GM12872 (cell line): ENCODE measurements at regions not wholly inside any gene's neighbourhood (a gene's known extent, or its start where the extent isn't known, plus 50 kb on each side); places are given as distances from the start of the nearest gene placed in this dataset.

Experiments used
- TF ChIP-seq, protein P1 (sequence below): IDR thresholded peaks from 3 replicates; pipeline ENCODE4 v1.5.1; 2011; ENCODE audit warnings: low read depth, mild to moderate bottlenecking, low read length, moderate library complexity; ENCODE audit not compliant: insufficient read depth

DNA sequence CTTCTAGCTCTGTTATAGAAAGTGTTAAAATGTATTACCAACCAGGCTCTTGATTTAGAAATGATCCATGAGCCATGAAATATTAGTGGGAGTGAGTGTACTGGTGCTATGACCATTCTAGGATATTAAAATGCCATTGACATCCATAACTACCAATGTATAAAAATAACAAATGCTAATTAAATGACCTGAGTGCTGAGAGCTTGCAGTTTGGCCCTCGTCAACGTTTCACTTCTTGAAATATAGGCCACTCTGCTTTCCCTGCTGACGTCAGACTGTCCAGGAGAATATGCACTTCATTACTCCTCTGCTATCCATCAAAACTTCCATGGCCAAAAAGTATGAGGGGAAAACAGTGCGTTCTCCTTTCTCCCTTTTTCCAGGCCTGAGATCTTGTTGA is 563.1 kb downstream of the METTL15 start:
- TF ChIP-seq, protein P1, sequence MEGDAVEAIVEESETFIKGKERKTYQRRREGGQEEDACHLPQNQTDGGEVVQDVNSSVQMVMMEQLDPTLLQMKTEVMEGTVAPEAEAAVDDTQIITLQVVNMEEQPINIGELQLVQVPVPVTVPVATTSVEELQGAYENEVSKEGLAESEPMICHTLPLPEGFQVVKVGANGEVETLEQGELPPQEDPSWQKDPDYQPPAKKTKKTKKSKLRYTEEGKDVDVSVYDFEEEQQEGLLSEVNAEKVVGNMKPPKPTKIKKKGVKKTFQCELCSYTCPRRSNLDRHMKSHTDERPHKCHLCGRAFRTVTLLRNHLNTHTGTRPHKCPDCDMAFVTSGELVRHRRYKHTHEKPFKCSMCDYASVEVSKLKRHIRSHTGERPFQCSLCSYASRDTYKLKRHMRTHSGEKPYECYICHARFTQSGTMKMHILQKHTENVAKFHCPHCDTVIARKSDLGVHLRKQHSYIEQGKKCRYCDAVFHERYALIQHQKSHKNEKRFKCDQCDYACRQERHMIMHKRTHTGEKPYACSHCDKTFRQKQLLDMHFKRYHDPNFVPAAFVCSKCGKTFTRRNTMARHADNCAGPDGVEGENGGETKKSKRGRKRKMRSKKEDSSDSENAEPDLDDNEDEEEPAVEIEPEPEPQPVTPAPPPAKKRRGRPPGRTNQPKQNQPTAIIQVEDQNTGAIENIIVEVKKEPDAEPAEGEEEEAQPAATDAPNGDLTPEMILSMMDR, result no peak

DNA sequence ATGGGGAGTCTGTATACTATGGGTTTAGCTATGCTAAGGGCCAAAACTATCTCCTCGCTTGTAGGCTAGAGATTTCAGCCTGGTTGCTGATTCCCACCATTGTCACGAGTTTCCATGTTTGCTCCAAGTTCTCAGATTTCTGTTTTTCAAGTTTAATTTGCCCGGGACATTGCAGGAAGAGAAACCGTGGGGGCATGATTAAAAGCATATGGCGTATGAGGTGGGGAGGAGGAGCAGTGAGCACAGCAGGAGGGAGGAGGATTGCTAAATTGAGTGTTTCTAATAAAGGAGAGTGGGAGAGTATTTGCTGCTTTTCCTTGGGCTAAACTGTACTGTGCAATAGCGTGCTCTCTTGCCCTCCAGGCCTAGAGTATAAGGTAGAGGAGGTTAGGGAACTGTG is 558.4 kb downstream of the METTL15 start:
- TF ChIP-seq, protein P1, result no peak

DNA sequence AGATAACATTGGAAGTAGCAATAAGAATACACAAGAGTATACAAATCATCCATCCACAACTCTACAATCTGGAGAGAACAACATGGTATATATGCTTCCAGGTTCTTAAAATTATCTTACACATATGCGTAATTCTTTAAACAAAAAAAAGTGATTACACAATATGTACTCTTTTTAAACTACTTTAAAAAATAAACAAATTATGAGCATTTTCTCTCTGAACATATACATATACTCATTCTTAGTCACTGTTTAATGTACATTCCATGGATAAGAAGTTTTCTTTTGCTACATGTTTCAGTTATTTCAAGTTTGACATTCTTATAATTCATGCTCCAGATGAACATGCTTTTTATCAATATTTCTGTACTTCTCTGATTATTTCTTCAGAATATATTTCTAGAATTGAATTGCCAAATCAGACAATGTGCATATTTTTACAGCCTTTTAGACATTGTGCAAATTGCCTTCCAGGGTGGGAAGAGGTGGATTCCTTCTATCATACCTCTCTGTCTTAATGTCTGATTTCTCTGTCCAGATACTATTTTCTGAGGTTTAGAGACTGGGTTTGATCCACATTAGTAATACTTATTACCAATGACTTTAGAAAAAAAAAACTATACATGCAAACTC is 551.6 kb downstream of the METTL15 start:
- TF ChIP-seq, protein P1, result no peak

DNA sequence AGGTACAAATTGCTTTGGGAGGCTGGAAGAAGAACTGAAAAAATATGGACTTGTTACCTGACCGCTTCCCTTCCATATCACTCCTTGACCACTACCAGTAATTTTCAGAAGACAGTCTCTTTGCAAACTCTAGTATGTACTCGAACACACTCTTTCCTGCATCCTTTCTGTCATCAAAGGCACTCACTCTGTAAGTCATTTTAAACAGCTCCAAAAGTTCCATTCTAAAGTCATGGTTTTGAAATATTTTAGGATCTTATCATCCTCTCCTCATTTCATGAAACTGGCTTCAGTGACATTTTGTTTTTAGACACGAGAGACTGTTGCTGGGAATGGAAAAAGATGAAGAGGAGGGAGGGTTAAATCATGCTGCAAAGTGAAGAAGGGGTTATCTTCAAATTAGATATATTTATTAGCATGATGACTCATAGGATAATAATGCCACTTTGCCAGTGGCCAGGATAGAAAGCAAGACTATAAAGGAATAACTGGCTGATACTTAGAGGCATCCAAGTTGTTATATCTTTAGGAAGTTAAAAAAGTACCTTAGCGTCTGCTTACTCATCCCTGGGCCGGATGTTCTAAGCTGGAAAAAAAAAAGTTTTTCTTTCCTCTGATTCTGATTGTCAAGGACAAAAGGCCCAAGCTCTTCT is 549.3 kb downstream of the METTL15 start:
- TF ChIP-seq, protein P1, result no peak

DNA sequence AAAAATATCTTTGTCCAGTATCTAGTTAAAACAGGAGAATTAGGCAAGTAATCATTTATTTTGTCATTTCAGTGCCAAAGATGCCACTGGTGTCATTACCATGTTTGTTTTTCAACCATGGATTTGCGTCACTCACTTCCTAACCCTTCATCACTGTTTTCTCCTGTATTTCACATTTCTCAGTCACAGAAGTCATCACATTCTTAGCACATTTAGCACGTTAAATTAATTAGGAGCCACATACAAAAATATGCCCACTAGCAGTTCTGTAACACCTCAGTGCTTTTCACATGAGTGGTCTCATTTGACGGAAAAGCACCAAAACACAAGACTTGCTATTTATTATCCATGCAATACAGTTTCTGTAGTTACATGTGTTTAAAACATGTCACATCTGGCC is 546.0 kb downstream of the METTL15 start:
- TF ChIP-seq, protein P1, result no peak

DNA sequence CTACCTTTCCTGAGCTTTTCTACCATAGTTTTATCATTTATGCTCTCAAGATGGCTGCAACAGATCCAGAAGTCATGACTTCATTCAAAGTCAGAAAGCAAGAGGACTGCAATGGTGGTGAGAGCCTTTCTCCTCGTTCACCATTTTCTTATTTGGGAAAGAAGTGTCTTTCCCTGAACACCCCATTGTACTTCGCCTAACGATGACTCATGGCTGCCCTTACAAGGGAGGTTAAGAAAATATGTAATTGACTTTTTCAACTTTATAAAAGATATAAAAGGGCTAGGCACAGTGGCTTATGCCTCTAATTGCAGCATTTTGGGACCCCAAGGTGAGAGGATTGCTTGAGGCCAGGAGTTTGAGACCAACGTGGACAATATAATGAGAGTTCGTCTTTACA is 541.7 kb downstream of the METTL15 start:
- TF ChIP-seq, protein P1, result no peak

DNA sequence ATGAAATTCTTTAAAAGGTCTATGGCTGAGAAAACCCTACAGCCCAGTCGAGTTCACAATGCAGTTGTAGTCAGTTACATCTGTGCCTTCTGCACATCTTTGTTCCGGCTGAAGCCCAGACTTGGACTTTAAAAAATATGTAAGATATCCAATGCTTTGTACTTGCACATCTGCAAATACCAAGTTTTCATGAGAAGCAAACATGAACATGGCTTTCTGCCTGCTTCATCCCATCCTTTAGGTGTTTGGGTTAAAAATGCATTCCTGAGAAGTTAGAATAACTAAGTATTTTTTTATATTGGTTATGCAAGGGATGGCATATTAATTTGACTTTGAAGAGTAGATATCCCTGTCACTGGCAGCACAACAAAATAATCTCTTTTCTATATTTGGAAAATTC is 528.4 kb downstream of the METTL15 start:
- TF ChIP-seq, protein P1, result no peak
